Keratinocyte (primary cell): ENCODE measurements at regions not wholly inside any gene's neighbourhood (a gene's known extent, or its start where the extent isn't known, plus 50 kb on each side); places are given as distances from the start of the nearest gene placed in this dataset.

Source experiments
- DNase-seq: peaks from one replicate; pipeline ENCODE4 v3.0.0-alpha.2; 2011; ENCODE audit warnings: low read depth, missing footprints, low spot score
- FAIRE-seq: peaks from 2 replicates; lab custom pipeline; 2011; peaks lifted over from hg19 to GRCh38; lab: Jason Lieb, UNC
- H2AFZ ChIP-seq: 2 replicates; pipeline ENCODE4 v1.6.0; 2012; ENCODE audit warnings: low read length, control low read depth, inconsistent platforms; ENCODE audit not compliant: control insufficient read depth
- H3K27ac ChIP-seq: 2 replicates; pipeline ENCODE4 v1.5.1; 2011; ENCODE audit warnings: low read length; ENCODE audit not compliant: control insufficient read depth, insufficient read depth
- H3K27me3 ChIP-seq: 3 replicates; pipeline ENCODE4 v1.6.0; 2011; ENCODE audit warnings: low read length; ENCODE audit not compliant: control insufficient read depth, insufficient read depth; ENCODE audit errors: extremely low read depth
- H3K36me3 ChIP-seq, 2 experiments: 2 replicates in 1 of 2; 3 replicates in 1 of 2; pipeline ENCODE4 v1.5.1; 2011; ENCODE audit warnings: low read length in 2 of 2, mild to moderate bottlenecking in 1 of 2; ENCODE audit not compliant: control insufficient read depth in 2 of 2, insufficient read depth in 2 of 2; ENCODE audit errors: extremely low read depth in 1 of 2
- H3K4me1 ChIP-seq: 3 replicates; pipeline ENCODE4 v1.5.1; 2011; ENCODE audit warnings: low read length; ENCODE audit not compliant: control insufficient read depth, insufficient read depth; ENCODE audit errors: extremely low read depth
- H3K4me2 ChIP-seq: 3 replicates; pipeline ENCODE4 v1.6.0; 2011; ENCODE audit warnings: low read depth, low read length; ENCODE audit not compliant: control insufficient read depth, insufficient read depth; ENCODE audit errors: extremely low read depth
- H3K4me3 ChIP-seq, 3 experiments: fragments of 200-600 bp in 1 of 3; sonication (generic) in 1 of 3; 2 replicates in 2 of 3; 3 replicates in 1 of 3; pipeline ENCODE4 v1.5.1; 2011 to 2016; ENCODE audit warnings: low read length in 3 of 3, mild to moderate bottlenecking in 3 of 3, control low read depth in 2 of 3, inconsistent platforms in 1 of 3, low read depth in 1 of 3, mixed read lengths in 1 of 3, mixed run types in 1 of 3, moderate library complexity in 1 of 3; ENCODE audit not compliant: control insufficient read depth in 2 of 3, insufficient read depth in 2 of 3; ENCODE audit errors: extremely low read depth in 1 of 3
- H3K79me2 ChIP-seq: 2 replicates; pipeline ENCODE4 v1.6.0; 2012; ENCODE audit warnings: low read length; ENCODE audit not compliant: control insufficient read depth, insufficient read depth
- H3K9ac ChIP-seq: 3 replicates; pipeline ENCODE4 v1.6.0; 2011; ENCODE audit warnings: low read length; ENCODE audit not compliant: control insufficient read depth, insufficient read depth; ENCODE audit errors: extremely low read depth
- H3K9me1 ChIP-seq: 3 replicates; pipeline ENCODE4 v1.6.0; 2011; ENCODE audit warnings: low read length; ENCODE audit not compliant: control insufficient read depth, insufficient read depth; ENCODE audit errors: extremely low read depth
- H3K9me3 ChIP-seq: 2 replicates; pipeline ENCODE4 v1.5.1; 2012; ENCODE audit warnings: low read depth, low read length; ENCODE audit not compliant: control insufficient read depth
- H4K20me1 ChIP-seq: 3 replicates; pipeline ENCODE4 v1.6.0; 2011; ENCODE audit warnings: low read length; ENCODE audit not compliant: control insufficient read depth, insufficient read depth; ENCODE audit errors: extremely low read depth
- CTCF ChIP-seq, 3 experiments: IDR thresholded peaks in 1 of 3; conservative IDR thresholded peaks in 1 of 3; optimal IDR thresholded peaks in 1 of 3; 2 replicates in 2 of 3; 3 replicates in 1 of 3; pipeline versions ENCODE3 to v1.5.1; 2011; ENCODE audit warnings: low read length in 3 of 3, mild to moderate bottlenecking in 3 of 3, moderate library complexity in 2 of 3, control low read depth in 1 of 3, inconsistent platforms in 1 of 3; ENCODE audit not compliant: insufficient read depth in 2 of 3; ENCODE audit errors: extremely low read depth in 1 of 3
- EZH2 ChIP-seq: IDR thresholded peaks from one replicate; pipeline ENCODE4 v1.6.1; 2012; ENCODE audit warnings: inconsistent platforms, mild to moderate bottlenecking, low read length, moderate library complexity
- dilution Hi-C: fragments of 300-500 bp; cut with MboI; formaldehyde crosslinking; loops from one replicate; pipeline ENCODE4 v1.7.0; 2020; ENCODE audit warnings: low sequenced_read_pairs; ENCODE audit not compliant: extremely low pct_ligation_motif_present

- H3K27me3 ChIP-seq, result no peaks in the 10 kb centered on the region
- FAIRE-seq (peak; percentile 98), DNase-seq (no peak)
- H3K79me2 ChIP-seq, result no peaks in the 10 kb centered on the region
- H3K9me3 ChIP-seq, result no peaks in the 10 kb centered on the region
- dilution Hi-C loops, result no loop called here
- TF ChIP-seq CTCF (optimal IDR thresholded peaks at IDR 0.05 in 1 of 3, IDR thresholded peaks at IDR 0.05 in 1 of 3, conservative IDR thresholded peaks at IDR 0.05 in 1 of 3; ENCODE audit: extremely low read depth in 1 of 3, insufficient read depth in 2 of 3, low read length in 3 of 3) (no peak), EZH2 (no peak)
- H2AFZ ChIP-seq, result peak overlapping the region; percentile 51
- H3K27ac ChIP-seq, result peak overlapping the region; percentile 86
- no peak overlapping the region for H3K4me3 ChIP-seq
- H3K36me3 ChIP-seq, result no peaks in the 10 kb centered on the region
- H3K4me1 ChIP-seq, result peaks cover 50% of the 10 kb centered on the region
- no peaks in the 10 kb centered on the region for H4K20me1 ChIP-seq
- H3K4me2 ChIP-seq, result peak overlapping the region; percentile 38
- H3K9ac ChIP-seq, result peak overlapping the region; percentile 62
- no peaks in the 10 kb centered on the region for H3K9me1 ChIP-seq
Measured at GRCh38 chr21:41630249-41630648, 122.3 kb upstream of the TMPRSS2 start.

GRCh38 chr21:41628256-41628655 is 120.3 kb upstream of the TMPRSS2 start:
- H3K4me2 ChIP-seq, result no peak overlapping the region
- no peaks in the 10 kb centered on the region for H3K9me1 ChIP-seq
- FAIRE-seq (peak; percentile 13), DNase-seq (no peak)
- H3K79me2 ChIP-seq, result no peaks in the 10 kb centered on the region
- H3K36me3 ChIP-seq, result no peaks in the 10 kb centered on the region
- H3K4me1 ChIP-seq, result peaks cover 31% of the 10 kb centered on the region
- no peaks in the 10 kb centered on the region for H3K9me3 ChIP-seq
- H2AFZ ChIP-seq, result no peak overlapping the region
- H3K9ac ChIP-seq, result no peak overlapping the region
- no peaks in the 10 kb centered on the region for H4K20me1 ChIP-seq
- no peaks in the 10 kb centered on the region for H3K27me3 ChIP-seq
- dilution Hi-C loops, result no loop called here
- no peak for TF ChIP-seq EZH2
- no peak for TF ChIP-seq CTCF (optimal IDR thresholded peaks at IDR 0.05 in 1 of 3, IDR thresholded peaks at IDR 0.05 in 1 of 3, conservative IDR thresholded peaks at IDR 0.05 in 1 of 3; ENCODE audit: extremely low read depth in 1 of 3, insufficient read depth in 2 of 3, low read length in 3 of 3)
- H3K4me3 ChIP-seq, result no peak overlapping the region
- no peak overlapping the region for H3K27ac ChIP-seq
